ENCODE measurements at regions not wholly inside any gene's neighbourhood (a gene's known extent, or its start where the extent isn't known, plus 50 kb on each side); places are given as distances from the start of the nearest gene placed in this dataset.

DNA sequence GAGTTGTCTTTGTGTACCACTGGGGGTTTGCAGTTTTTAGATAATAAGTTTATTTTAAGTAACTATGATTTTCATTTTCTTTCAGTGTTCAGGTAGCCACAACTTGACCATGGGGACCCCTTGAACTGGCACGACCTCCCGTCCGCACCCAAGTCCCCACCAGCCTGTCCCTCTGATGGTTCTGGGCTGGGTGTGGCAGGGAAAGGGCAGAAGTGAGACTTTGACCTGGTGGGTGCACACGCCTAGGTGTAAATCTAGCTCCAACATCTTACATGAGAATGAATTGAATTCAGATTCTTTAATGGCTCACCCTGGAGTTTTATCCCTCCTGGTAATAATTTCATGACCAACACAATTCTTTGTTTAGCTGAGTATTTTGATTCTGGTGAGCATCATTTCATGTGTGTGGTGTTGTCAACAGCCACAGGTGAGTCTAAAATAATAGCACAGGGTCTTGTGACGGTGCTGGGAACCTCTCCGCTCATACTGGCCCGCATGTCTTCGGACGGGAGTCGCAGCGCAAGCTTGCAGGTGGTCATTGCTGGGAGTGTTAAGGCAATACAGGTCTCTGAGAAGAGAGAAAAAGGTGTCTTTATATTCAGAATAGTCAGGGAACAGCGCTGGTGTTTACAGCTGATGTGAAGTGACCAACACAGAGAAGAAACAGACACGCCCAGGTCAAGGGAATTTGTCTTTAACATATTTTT, 50.8 kb upstream of the POFUT2 start:
- BruUV-seq (replicated peaks): no TSS peak
- POLR2A ChIA-PET (ENCODE audit: unreplicated experiment): interaction anchor here (0.6 kb wide), 1 partner anchor 984 kb away, joined by 5 read pairs; no protein-coding TSS in a partner anchor
- Histone ChIP-seq H3K27ac (no peak overlapping the region), H4K20me1 (ENCODE audit: insufficient read depth) (no peaks in the 10 kb centered on the region), H3K27me3 (ENCODE audit: insufficient read depth, low read depth) (no peaks in the 10 kb centered on the region), H3K36me3 (ENCODE audit: low read depth) (no peaks in the 10 kb centered on the region), H3K9me3 (ENCODE audit: insufficient read depth, low read depth) (no peaks in the 10 kb centered on the region), H3K4me3 (no peak overlapping the region), H3F3A (ENCODE audit: insufficient read depth, low read depth) (no peaks in the 10 kb centered on the region; the same call in 1 of the 2 replicates), H3K4me2 (no peak overlapping the region), H3K79me2 (ENCODE audit: low read depth) (no peaks in the 10 kb centered on the region), H3K9me2 (ENCODE audit: insufficient read depth) (no peaks in the 10 kb centered on the region), H2AFZ (no peak overlapping the region), H3K4me1 (replicated peaks; ENCODE audit: insufficient read depth) (no peaks in the 10 kb centered on the region)
- CTCF ChIA-PET: no interaction called here
- no peak for TF ChIP-seq EZH2 (IDR thresholded peaks at IDR 0.05; ENCODE audit: low read depth)
- TF ChIP-seq, protein P1, sequence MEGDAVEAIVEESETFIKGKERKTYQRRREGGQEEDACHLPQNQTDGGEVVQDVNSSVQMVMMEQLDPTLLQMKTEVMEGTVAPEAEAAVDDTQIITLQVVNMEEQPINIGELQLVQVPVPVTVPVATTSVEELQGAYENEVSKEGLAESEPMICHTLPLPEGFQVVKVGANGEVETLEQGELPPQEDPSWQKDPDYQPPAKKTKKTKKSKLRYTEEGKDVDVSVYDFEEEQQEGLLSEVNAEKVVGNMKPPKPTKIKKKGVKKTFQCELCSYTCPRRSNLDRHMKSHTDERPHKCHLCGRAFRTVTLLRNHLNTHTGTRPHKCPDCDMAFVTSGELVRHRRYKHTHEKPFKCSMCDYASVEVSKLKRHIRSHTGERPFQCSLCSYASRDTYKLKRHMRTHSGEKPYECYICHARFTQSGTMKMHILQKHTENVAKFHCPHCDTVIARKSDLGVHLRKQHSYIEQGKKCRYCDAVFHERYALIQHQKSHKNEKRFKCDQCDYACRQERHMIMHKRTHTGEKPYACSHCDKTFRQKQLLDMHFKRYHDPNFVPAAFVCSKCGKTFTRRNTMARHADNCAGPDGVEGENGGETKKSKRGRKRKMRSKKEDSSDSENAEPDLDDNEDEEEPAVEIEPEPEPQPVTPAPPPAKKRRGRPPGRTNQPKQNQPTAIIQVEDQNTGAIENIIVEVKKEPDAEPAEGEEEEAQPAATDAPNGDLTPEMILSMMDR (conservative IDR thresholded peaks at IDR 0.05): no peak
- no peak for DNase-seq
- intact Hi-C loops (cut with micrococcal nuclease; ENCODE audit: unreplicated experiment): no loop called here

DNA sequence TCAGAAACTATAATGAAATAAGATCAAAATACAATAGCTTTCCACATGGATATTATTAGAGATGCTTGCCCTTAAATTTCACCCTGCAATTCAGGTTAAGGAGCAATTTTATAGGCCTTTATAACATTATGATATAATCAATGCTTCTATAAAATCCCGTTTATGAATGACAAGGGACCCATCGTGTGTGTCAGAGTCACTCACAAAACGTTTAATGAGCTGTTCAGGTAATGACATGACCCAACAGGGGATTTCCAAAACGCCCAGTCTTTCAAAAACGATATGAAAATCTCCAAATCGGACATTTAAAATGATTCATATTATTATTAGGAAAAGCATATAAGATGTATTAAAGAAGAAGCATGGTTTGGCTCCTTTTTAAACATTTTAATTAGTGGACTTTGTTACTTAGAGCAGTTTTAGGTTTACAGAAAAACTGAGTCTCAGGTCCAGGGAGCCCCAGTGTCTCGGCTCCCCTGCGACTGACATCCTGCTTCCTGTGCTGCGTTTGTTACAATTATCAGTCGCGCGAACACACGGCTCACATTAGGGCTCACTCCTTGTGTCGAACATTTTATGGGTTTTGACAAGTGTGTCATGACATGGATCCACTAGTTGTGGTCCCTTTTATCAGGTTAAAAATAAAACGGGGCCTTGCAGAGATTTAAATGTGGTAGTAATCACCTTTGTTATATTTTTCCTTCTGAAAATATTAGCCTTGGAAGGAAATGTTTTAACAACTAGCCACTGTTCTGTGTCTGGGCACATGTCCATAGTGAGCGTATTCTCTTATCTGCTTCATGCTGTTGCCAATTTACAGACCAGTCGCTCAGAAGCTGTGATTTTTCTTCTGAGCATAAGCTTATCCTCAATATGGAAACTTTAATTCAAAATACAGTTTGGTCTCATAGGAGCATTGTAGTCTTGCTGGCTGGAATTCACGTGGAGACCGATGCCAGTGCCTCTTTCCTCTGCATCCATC, 52.0 kb upstream of the POFUT2 start:
- no peak overlapping the region for H2AFZ ChIP-seq
- no peaks in the 10 kb centered on the region for H3K9me3 ChIP-seq (ENCODE audit: insufficient read depth, low read depth)
- H3K36me3 ChIP-seq (ENCODE audit: low read depth): no peaks in the 10 kb centered on the region
- POLR2A ChIA-PET (ENCODE audit: unreplicated experiment): no interaction called here
- H3K27ac ChIP-seq: no peak overlapping the region
- H3F3A ChIP-seq (ENCODE audit: insufficient read depth, low read depth): no peaks in the 10 kb centered on the region
- no TSS peak for BruUV-seq (replicated peaks)
- no peak for TF ChIP-seq EZH2 (IDR thresholded peaks at IDR 0.05; ENCODE audit: low read depth)
- TF ChIP-seq, protein P1 (conservative IDR thresholded peaks at IDR 0.05): no peak
- H3K27me3 ChIP-seq (ENCODE audit: insufficient read depth, low read depth): no peaks in the 10 kb centered on the region
- no peaks in the 10 kb centered on the region for H4K20me1 ChIP-seq (ENCODE audit: insufficient read depth)
- DNase-seq: no peak
- no peaks in the 10 kb centered on the region for H3K79me2 ChIP-seq (ENCODE audit: low read depth)
- no peak overlapping the region for H3K4me2 ChIP-seq
- H3K9me2 ChIP-seq (ENCODE audit: insufficient read depth): no peaks in the 10 kb centered on the region
- no peak overlapping the region for H3K4me3 ChIP-seq
- CTCF ChIA-PET: no interaction called here
- no peaks in the 10 kb centered on the region for H3K4me1 ChIP-seq (replicated peaks; ENCODE audit: insufficient read depth)
- intact Hi-C loops (cut with micrococcal nuclease; ENCODE audit: unreplicated experiment): no loop called here

DNA sequence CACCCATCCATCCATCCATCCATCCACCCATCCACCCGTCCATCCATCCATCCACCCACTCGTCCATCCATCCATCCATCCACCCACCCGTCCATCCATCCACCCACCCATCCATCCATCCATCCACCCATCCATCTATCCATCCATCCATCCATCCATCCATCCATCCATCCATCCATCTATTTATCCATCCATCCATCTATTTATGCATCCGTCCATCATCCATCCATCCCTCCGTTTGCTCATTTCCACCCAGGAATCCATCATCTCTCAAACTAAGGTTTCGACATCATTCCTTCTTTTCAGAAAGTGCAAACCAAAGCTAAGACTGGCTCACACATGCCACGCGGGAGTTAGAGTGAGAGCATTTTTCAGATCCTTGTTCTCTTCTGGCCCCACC, 52.8 kb upstream of the POFUT2 start:
- no peaks in the 10 kb centered on the region for H3K36me3 ChIP-seq (ENCODE audit: low read depth)
- H3K4me3 ChIP-seq: no peak overlapping the region
- no peaks in the 10 kb centered on the region for H3K79me2 ChIP-seq (ENCODE audit: low read depth)
- H2AFZ ChIP-seq: no peak overlapping the region
- ChIA-PET POLR2A (ENCODE audit: unreplicated experiment) (no interaction called here), CTCF (no interaction called here)
- TF ChIP-seq, protein P1 (conservative IDR thresholded peaks at IDR 0.05): no peak
- TF ChIP-seq EZH2 (IDR thresholded peaks at IDR 0.05; ENCODE audit: low read depth): no peak
- BruUV-seq (replicated peaks): no TSS peak
- H4K20me1 ChIP-seq (ENCODE audit: insufficient read depth): no peaks in the 10 kb centered on the region
- H3K9me3 ChIP-seq (ENCODE audit: insufficient read depth, low read depth): no peaks in the 10 kb centered on the region
- no peak for DNase-seq
- H3K27me3 ChIP-seq (ENCODE audit: insufficient read depth, low read depth): no peaks in the 10 kb centered on the region
- H3K4me1 ChIP-seq (replicated peaks; ENCODE audit: insufficient read depth): no peaks in the 10 kb centered on the region
- H3K27ac ChIP-seq: no peak overlapping the region
- H3K9me2 ChIP-seq (ENCODE audit: insufficient read depth): no peaks in the 10 kb centered on the region
- no peak overlapping the region for H3K4me2 ChIP-seq
- intact Hi-C loops (cut with micrococcal nuclease; ENCODE audit: unreplicated experiment): no loop called here
- no peaks in the 10 kb centered on the region for H3F3A ChIP-seq (ENCODE audit: insufficient read depth, low read depth)

Measured in PC-9 (cell line).